Myocyte (in vitro differentiated cells): ENCODE measurements at regions not wholly inside any gene's neighbourhood (a gene's known extent, or its start where the extent isn't known, plus 50 kb on each side); places are given as distances from the start of the nearest gene placed in this dataset.
"Not testable (repeated sequence)": the region's sequence is repeated elsewhere in the genome, so short reads cannot be mapped to it uniquely, and the experiment has no call there.

Experiments
- DNase-seq: peaks from one replicate; pipeline ENCODE4 v3.0.0-alpha.2; 2012; ENCODE audit warnings: low read depth

DNA sequence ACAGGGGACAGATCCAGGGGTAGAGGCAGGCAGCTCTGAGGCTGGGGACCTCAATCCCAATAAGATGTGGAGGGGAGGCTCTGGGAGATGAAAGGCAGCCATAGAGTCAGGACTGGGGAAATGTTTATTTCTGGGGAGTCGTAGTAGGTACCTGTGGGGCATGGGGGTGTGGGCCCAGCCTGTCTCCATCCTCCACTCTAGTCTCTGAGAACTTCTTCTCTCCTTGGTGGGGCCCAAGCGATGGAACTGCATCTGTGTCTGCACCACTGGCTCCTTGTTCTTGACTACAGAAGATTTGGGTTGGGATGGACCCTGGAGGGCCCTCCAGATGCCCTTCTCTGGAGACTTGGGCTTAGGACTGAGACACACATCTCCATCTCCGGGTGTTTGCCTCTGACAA, 953.9 kb upstream of the ZNF722 start:
- DNase-seq = no peak

DNA sequence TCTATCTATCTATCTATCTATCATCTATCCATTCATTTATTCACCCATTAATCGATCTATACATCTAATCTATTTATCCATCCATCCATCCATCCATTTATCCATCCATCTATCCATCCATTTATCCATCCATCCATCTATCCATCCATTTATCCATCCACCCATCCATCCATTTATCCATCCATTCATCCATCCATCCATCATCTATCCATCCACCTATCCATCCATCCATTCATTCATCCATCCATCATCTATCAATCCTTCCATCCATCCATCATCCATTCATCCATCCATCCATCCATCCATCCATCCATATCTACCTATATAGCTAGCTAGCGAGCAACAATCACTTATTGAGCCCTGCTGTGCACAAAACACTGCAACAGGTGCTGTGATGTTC, 953.1 kb upstream of the ZNF722 start:
- no peak for DNase-seq

DNA sequence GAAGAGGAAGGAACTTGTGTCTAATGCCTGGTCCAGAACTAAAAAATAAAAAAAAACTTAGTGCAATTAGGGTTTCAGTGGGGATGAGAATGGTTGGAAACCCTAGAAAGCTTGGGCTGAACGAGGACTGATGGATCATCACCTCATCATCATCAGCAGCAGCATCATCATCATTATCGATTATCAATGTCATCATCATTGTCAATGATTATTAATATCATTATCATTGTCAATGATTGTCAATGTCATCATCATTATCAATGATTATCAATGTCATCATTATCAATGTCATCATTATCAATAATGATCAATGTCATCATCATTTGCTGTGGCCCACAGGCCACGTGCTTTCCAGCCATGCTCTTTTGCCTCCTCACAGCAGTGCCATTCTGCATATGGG, 952.0 kb upstream of the ZNF722 start:
- DNase-seq = no peak

GRCh38 chr7:63047061-63047460, 951.6 kb upstream of the ZNF722 start:
- no peak for DNase-seq

DNA sequence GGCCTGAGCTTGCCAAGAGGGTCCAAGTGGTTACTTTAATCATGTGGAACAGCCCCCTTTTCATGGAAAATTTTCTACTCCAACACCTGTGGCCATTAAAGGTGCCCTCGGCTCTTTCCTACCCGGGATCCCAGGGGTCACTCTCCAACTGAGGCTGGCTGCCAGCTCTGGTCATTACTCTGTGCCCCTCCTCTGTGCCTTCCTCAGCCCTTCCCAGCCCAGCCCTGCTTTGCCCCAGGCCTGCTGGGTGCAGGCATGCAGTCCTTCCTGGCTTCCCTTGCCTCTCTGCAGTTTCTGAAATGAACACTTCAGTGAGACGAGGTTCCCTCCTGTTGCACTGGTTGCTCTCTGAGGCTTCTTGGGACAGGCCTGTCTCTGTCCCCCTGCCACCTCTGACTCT, 951.1 kb upstream of the ZNF722 start:
- DNase-seq = no peak

DNA sequence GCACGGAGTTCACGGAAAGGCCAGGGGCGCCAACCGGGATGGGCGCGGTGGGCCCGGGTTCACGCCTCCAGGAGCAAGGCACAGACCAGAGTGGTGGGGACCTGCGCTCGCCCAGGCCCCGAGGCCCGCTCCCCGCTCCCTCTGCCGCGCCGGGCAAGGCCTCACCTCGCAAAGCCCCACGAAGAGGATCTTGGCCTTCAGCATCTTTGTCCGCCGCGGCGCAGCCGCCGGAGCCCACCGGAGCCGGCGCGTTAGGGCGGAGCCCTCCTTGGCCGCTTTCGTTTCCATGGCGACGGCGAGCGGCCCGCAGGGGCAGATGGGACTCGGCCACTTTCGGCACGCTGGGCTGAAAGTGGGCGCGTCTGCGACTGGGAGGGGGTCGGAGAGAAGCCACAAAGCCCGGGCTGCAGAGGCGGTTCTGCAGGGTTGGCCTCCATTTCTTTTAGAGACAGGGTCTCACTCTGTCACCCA, 944.4 kb upstream of the ZNF722 start:
- DNase-seq = no peak

DNA sequence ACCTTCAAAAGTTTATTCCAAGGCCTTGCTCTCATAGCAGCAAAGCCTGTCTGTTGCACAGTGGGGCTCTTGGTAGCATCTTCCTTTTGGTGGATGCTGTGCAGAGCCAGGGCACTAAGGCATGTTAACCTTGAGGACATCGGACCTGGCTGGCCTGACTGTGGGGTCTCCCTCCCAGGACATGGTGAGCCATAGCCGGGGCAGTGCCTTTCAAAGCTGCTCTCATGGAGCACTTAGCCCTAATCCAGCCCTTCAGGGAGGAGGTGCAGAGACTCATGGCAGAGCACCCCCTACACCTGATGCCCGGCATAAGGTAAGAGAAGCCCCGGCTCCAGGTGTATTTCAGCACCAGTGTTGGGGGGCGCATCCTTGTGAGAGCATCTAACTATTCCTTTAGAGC, 941.4 kb upstream of the ZNF722 start:
- DNase-seq = no peak

DNA sequence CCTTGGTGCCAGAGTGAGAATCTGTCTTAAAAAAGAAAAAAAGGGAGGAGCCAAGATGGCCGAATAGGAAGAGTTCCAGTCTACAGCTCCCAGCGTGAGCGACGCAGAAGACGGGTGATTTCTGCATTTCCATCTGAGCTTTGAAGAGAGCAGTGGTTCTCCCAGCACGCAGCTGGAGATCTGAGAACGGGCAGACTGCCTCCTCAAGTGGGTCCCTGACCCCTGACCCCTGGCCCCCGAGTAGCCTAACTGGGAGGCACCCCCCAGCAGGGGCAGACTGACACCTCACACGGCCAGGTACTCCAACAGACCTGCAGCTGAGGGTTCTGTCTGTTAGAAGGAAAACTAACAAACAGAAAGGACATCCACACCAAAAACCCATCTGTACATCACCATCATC, 937.9 kb upstream of the ZNF722 start:
- DNase-seq = not testable (repeated sequence)

GRCh38 chr7:63065684-63066083, 933.0 kb upstream of the ZNF722 start:
- no peak for DNase-seq

DNA sequence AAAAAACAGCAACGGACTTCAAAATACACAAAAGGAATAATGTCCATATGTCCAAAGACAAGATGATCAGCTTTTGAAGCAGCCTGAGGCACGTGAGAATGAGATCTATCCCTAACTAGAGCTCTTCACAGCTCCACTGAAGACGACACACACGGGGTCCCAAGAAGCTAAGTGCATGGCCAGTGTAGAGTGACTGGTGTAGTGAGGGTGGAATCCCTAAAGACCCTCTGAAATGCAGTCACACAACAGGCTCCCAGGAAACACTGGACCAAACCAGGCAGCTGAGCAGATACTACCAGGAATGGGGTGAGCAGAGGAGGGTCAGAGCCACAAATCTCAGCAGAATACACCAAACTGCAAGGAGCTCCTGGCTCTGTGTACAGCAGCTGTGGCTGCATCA, 932.4 kb upstream of the ZNF722 start:
- not testable (repeated sequence) for DNase-seq

- peak; percentile 1 for DNase-seq
These were observed 930.6 kb upstream of the ZNF722 start for GRCh38 chr7:63067897-63068585.

- no peak for DNase-seq
These were observed 928.0 kb upstream of the ZNF722 start for GRCh38 chr7:63070696-63071095.

DNA sequence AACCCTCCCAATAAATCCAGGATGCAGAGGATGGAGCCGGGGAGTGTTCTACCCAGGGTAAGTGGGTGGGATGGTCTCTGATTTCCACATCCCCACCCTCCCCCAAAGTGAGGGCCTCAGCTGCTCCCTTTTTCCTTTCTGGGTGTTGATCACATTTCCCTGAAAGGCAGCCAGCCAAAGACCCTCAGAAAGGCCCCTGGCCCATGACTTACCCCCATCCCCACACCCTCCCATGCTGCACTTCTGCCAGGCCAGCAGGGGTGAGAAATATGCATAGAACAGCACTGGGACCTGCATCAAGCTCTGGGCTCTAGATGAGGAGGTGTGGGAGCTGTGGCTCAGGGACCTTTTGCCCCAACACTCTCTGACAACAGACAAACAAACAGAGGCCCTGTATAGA, 927.3 kb upstream of the ZNF722 start:
- no peak for DNase-seq

- no peak for DNase-seq
These were observed 926.7 kb upstream of the ZNF722 start for GRCh38 chr7:63071920-63072319.

- DNase-seq = no peak
These were observed 925.8 kb upstream of the ZNF722 start for GRCh38 chr7:63072806-63073205.

- no peak for DNase-seq
These were observed 925.4 kb upstream of the ZNF722 start for GRCh38 chr7:63073286-63073685.

- DNase-seq = no peak
These were observed 924.9 kb upstream of the ZNF722 start for GRCh38 chr7:63073736-63074135.

DNA sequence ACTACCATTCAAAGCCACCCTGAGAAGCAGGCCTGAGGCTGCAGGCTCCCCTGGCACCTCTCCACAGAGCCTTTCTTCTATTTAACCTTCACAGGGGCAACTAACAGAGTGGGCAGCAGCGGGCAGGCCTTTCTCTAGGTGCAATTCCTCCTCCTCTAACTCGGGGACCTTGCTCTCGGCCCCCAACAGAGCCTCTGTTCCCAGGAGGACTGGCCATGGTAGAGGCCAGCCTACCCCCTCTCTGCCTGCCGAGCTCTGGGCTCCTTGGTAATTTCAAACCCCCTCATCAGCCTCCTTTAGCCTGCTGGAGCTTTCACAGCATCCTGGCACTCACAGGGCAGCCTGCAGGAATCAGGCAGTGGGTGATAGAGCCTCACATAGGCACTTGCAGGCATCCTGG, 920.8 kb upstream of the ZNF722 start:
- no peak for DNase-seq

- DNase-seq = no peak
These were observed 918.2 kb upstream of the ZNF722 start for GRCh38 chr7:63080406-63080805.

GRCh38 chr7:63080831-63081230, 917.8 kb upstream of the ZNF722 start:
- DNase-seq = no peak

GRCh38 chr7:63087575-63088190, 911.0 kb upstream of the ZNF722 start:
- DNase-seq = no peak

DNA sequence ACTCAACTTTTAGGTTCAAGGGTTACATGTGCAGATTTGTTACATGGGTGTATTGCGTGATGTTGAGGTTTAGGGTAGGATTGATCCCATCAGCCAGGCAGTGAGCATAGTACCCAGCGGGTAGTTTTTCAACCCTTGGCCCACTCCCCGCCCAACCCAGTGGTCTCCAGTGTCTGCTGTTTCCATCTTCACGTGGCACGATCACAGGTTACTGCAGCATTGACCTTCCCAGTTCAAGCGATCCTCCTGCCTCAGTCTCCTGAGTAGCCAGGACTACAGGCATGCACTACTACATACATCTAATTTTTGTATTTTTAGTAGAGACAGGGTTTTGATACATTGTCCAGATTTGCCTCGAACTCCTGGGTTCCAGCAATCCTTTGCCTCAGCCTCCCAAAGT, 905.7 kb upstream of the ZNF722 start:
- DNase-seq = no peak

GRCh38 chr7:63093481-63093880, 905.2 kb upstream of the ZNF722 start:
- no peak for DNase-seq
